ENCODE measurements at regions not wholly inside any gene's neighbourhood (a gene's known extent, or its start where the extent isn't known, plus 50 kb on each side); places are given as distances from the start of the nearest gene placed in this dataset.
"Not testable (repeated sequence)": the region's sequence is repeated elsewhere in the genome, so short reads cannot be mapped to it uniquely, and the experiment has no call there.

DNA sequence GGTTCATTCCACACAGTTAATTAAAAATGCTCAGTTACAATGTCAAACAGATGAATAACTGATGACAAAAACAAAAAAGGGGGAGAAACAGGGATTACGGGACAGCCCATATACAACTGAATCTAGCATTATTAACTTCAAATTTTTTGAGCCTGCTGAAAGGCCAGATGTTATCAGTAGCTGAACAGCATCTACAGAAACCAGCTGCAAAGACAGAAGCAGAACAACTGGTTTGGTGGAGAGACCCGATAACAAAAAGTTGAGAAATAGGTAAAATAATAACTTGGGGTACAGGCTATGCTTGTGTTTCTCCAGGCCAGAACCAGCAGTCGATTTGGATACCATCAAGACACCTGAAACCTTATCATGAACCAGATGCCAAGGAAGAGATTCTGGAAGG, 109.8 kb downstream of the SEPTIN7 start:
- not testable (repeated sequence) for DNase-seq

DNA sequence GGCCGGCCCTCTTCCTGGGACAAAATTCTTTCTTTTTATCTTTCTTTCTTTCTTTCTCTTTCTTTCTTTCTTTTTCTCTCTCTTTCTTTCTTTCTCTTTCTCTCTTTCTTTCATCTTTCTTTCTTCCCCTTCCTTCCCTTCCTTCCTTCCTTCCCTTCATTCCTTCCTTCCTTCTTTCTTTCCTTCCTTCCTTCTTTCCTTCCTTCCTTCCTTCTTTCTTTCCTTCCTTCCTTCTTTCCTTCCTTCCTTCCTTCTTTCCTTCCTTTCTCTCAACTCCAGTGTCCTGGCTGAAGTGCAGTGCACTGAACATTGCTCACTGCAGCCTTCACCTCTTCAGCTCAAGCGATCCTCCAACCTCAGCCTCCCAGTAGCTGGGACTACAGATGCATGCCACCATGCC, 112.5 kb downstream of the SEPTIN7 start:
- not testable (repeated sequence) for DNase-seq

DNA sequence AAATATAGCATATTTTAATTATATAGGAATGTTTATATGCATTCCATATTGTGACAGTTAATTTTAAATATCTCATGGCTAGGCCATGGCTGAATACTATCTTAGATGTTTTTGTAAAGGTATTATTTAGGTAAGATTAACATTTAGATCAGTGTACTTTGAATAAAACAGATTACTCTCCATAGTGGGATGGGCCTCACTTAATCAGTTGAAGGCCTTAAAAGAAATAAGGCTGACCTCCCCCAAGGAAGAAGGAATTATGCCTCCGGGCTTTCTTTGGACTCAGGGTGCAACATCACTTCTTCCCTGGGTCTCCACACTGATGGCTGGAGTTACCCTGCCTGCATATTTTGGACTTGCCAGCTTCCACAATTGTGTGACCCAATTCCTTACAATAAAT, 113.4 kb downstream of the SEPTIN7 start:
- not testable (repeated sequence) for DNase-seq

DNA sequence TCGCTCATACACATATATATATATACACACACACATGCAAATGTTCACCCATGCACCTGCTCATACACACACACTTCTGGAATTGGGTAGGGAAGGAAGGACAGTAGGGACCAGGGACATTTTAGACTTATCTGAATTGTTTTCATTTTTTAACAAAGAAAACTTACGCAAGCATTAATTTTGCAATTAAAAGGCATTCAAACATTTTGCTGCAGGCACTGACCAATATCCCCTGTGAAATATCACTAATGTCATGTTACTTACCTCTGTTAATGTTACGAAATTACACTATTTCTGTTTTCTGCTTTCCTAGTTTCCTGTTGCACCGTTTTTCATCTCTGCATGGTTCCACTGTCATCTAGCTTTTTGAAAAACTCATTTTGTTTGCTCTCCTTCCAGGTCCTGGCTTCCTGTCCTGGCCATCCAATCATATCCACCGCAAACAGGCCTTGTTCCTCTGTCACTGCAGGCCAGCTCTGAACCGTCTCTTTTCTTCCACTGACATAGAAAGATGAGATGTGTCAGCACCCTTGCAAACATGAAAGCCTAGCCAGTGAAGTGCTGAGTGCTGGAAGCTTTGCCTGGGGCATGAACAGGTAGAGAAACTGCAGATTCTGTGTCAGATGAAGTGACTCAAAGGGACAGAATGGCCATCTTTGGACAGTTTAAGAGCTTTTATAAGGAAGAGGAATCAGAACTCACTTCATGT, 114.5 kb downstream of the SEPTIN7 start:
- not testable (repeated sequence) for DNase-seq

DNA sequence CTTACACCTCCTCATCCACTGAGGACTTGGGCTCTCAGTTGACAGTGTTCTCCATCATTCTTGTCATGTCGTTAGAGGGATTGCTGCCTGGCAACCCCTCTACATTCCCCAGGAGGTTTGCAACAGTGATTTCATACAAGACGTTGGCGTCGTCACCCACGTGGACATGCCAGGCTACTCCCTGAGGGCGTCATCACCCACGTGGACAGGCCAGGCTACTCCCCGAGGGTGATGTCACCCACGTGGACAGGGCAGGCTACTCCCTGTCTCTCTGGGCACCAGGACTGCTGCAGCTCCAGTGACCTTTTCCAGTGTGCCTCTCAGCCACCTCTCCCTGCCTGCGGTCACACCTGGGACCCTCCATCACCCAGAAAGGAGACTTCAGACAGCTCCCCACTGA, 117.4 kb downstream of the SEPTIN7 start:
- DNase-seq: not testable (repeated sequence)

DNA sequence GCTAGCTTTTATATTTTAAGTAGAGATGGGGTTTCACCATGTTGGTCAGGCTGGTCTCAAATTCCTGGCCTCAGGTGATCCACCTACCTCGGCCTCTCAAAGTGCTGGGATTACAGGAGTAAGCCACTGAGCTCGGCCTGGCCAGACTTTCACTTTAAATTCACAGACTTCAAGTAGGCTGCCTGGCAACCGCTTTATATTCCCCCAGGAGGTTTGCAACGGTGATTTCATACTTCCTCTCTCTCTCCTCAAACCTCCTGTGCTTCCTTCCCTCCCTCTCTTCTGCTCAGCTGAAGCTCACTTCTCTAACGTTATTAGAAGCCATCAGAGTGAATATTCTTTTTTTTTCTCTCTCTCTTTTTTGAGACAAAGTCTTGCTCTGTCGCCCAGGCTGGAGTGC, 118.8 kb downstream of the SEPTIN7 start:
- peak; percentile 26 for DNase-seq

DNA sequence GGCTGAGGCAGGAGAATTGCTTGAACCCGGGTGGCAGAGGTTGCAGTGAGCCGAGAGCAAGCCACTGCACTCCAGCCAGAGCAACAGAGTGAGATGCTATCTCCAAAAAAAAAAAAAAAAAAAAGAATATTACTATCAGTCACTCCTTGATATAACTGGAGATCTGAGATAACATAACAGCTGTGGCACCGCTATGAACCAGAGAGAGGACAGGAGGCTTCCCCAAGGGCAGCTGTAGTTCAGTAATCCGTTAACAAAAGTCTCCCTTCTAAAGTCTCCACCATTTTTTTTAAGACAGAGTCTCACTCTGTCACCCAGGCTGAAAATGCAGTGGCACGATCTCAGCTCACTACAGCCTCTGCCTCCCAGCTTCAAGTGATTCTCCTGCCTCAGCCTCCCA, 120.5 kb downstream of the SEPTIN7 start:
- DNase-seq: not testable (repeated sequence)

DNA sequence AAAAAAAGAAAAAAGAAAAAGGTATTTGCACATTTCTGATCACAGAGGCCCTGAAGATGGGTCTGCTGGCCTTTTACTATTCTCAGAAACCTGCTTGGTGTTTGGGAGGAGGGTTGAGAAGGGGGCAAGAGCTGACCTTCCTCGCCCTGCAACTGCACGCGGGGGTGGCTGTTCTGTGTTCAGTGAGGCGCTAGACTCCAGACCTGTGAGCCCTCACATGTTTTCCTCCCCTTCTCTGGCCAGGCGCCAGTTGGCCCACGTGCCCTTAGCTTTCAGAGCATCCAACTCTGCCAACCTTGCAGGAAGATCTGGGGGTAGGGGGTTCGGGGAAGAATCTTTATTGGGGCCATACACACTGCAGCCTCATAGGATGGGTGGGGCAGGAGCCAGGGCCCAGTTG, 123.8 kb downstream of the SEPTIN7 start:
- DNase-seq: not testable (repeated sequence)

DNA sequence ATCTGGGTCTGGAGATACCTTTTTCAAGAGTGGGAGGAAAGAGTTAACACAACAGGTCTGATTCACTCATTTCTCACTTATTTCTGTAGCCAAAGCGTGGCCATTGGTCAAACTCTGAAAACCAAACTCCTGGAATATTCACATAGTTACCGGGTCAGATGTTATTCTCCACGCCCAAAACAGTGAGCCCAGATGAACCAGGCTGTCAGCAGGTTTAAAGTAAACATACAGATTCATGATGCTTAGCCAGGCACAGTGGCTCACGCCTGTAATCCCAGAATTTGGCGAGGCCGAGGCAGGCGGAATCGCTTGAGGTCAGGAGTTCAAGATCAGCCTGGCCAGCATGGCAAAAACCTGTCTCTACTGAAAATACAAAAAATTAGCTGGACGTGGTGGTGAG, 126.1 kb downstream of the SEPTIN7 start:
- not testable (repeated sequence) for DNase-seq

DNA sequence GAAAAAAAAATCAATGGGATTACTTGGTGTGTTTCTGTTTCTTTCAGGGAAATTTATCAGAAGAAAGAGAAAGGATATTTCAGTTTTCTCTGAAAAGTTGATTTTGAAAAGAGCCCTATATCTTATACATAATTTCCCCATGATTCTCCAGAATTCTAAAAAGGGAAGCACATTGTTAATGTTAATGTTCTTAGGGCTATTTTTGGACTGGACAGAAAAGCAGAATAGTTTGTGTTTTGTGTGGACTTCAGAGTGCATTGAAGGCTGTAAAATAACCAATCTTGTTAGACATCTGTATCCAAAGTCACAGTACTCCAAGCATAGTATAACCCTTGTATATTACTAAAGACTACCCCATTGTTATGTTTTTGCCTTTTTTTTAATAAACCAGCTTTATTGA, 130.3 kb downstream of the SEPTIN7 start:
- DNase-seq: not testable (repeated sequence)

DNA sequence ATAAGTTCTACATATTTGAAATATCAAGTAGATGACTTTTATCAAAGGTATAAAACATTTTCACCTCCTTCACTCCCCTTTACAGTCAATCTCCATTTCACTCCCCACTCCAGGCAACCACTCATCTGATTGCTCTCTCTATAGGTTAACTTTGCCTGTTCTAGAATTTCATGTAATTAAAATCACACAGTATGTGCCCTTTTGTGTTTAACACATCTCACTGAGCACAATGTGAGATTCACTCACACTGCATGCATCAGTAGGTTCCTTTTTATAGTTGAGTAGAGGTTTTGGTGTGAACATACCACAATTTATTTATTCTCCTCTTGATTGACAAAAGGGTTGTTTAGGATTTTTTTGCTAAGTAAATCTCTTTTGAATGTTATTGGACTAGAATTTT, 130.7 kb downstream of the SEPTIN7 start:
- not testable (repeated sequence) for DNase-seq

DNA sequence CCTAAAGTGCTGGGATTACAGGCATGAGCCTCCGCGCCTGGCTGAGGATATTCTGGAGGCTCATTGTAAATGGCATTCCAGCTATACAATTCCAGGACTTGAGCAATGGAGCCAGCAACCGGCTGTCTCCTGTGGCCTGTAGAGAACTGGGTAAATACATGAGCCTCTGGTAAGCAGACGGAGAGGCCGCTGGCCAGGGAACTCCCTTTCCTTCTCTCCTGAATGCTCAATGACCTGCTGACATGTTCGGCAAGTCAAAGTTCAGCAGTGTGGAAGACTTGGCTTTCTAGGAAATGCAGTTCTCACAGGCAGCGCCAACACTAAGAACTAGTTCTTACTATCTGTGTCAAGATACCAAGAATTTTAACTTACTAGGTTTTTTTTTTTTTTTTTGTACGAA, 139.8 kb downstream of the SEPTIN7 start:
- DNase-seq: not testable (repeated sequence)

DNA sequence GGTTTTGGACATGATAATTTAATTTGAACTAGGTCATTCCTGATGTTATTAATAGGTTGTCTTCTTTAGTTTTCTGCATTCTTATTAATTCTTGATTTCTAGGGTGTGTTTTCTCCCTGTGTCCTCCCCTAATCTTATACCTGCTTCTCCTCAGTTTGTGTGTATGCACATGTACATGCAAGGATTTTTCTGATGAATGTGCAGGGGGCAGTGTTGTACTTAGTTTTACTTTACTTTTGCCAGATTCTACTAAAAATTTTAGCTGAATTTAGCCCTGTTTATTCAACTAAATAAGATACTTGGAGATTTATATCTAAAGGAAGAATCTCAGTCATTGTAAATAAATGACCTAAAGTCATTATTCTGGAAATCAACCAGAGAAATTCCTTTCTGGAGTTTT, 144.8 kb downstream of the SEPTIN7 start:
- not testable (repeated sequence) for DNase-seq

DNA sequence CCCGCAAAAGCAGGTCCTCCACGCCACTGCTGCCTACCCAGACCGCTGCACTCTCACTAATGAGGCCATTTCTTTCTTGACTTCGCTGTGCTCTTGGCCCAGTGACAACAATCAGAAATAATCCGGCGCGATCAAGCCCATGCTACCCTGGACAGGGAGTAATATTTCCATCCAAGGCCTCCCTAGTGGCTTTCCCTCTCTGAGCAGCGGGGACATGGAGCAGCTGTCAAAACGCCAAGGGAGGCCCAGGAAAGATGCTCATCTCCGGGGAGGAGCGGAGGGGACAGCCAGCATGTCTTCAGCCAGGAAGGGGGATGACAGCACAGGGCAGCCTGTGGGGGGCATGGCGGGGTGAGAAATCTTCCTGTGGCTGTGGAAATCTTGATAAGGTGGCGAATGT, 154.9 kb downstream of the SEPTIN7 start:
- not testable (repeated sequence) for DNase-seq

DNA sequence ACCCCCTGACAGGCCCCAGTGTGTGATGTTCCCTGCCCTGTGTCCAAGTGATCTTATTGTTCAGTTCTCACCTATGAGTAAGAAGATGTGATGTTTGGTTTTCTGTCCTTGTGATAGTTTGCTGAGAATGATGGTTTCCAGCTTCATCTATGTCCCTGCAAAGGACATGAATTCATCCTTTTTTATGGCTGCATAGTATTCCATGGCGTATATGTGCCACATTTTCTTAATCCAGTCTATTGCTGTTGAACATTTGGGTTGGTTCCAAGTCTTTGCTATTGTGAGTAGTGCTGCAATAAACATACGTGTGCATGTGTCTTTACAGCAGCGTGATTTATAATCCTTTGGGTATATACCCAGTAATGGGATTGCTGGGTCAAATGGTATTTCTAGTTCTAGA, 156.1 kb downstream of the SEPTIN7 start:
- DNase-seq: not testable (repeated sequence)

DNA sequence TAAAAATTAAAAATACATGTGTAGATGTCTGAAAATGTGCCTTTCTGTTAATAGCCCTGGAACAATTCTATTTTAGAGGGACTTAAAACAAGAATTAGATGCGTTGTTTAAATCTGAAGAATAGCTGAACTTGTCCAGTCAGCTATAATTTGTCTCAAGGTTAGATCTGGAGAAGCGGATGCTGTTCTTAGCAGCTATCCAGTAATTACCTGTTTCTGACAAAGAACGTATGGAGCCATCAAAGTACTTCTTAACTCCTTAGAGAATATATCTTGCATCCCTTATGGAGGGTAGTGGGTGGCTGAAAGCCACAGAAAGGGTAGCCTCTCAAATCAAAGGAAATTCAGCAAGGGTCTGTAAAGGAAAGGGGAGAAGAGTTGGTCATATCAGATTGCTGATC, 160.4 kb downstream of the SEPTIN7 start:
- not testable (repeated sequence) for DNase-seq

DNA sequence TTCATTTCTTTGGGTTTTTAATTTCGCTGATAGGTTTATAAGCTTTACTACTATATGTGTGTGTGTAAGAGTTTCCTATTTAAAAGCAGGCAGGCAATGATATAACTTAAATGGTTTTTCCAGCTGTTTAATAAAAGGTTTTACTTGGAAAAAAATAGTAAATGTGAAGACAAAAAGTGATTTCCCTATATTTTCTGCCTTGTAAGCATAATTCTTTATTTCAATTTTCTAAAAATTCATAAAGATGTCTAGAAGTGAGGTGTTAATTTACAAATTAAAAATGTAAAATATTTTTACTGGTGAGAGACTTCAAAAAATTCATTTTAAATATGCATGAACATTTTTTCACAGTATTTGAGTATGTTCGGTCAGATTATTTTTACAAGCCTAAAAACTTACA, 161.8 kb downstream of the SEPTIN7 start:
- DNase-seq: not testable (repeated sequence)

DNA sequence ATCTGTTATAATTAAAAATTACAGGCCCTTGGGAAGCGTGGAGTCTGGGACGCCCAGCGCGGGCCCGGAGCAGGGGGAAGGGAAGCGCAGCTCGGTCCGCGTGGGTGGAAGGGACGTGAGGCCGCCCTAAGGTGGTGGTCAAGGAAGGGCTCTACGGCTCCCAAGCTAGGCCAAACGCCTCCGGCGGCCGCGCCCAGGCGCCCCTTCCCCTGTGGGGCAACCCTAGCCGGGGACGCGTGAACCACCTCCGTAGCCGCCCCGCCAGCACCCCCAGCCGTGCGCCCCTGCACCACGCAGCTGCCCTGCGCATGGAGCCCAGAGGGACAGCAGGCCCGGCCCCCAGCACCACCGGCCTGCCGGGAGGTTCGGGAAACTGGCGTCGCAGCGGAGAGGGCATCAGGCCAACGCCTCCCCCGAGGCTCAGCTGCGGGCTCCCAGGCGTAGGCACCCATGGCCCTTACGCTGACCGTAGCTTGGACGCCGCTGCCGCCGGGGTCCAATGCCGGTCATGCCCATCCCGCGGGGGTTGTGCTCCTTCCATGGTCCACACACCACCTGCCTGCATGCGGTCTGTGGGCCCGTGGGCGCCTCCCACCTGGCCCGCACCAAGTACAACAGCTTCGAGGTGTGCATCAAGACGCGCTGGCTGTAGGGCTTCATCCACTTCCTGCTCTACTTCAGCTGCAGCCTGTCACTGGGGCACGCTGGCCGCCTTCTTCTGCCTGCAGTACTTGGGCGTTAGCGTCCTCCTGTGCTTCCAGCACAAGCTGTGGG, 166.7 kb downstream of the SEPTIN7 start:
- DNase-seq: no peak

DNA sequence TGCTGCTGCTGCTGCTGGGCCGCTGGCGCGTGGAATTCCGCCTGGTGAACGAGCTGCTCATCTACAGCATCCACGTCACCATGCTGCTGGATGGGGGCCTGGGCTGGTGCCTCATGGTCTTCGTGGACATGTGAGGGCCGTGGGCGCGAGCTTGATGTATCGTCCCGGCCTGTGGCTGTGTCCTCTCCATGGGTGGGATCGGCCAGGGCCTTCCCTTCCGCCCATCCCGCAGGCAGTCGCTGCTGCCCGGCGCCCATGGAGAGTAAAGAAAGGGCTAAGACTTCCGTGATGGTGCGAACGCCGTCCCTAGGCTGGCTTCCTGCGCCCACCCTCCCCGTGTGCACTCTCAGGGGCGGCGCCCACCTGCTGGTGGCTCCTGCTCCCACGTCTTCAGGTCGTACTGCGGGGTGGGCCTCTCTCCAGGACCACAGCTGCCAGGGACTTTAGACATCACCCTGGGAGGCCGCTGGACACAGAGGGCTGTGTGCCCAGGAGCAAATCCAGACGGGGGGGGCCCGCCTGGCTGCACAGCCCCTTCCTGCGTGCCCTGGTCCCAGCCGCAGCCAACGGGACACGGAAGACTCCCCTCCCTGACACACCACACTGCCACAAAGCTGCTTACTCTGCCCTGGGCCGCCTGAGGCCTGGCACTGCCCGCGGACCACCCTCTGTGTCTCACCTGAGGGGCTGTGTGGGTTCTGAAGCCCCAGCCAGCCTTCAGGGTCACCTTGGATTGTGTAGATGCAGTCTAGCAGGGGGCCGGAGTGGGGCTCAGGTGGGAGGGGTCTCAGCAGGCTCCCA, 167.5 kb downstream of the SEPTIN7 start:
- no peak for DNase-seq

DNA sequence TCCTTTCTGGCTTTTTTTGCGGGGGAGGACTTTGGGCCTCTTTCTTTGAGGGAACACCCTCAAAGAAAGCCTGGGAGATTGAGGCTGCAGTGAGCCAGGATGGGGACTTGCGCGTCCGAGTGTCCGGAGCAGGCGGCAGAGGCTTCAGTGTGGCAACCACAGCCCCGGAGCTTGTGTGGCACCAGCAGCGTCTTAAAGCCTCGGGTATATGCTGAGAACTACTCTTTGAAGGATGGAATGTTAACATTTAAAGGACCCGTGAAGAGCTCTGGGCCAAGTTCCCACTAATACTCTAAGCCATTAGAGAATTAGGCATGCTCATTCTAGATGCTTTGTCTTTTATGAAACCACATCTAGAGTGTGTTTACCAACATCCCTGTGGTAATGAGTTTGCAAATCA, 168.2 kb downstream of the SEPTIN7 start:
- DNase-seq: no peak

DNA sequence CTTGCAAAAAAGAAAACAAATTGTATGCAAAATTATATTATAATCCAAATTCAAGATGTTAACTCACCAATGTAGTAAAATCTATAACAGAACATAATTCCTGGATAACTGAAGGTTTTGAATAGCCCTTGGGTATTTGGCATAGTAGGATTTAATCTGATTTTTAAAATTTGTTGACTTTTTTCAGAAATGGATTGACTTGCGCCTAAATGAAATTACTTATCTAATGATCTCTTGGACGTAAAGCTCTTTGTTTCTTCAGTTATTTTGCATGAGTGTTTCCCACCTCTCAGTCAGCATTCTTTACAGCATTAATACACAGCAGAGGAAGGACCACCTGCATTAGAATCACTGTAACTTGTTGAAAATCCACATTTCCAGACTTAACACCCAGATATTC, 169.6 kb downstream of the SEPTIN7 start:
- DNase-seq: no peak

DNA sequence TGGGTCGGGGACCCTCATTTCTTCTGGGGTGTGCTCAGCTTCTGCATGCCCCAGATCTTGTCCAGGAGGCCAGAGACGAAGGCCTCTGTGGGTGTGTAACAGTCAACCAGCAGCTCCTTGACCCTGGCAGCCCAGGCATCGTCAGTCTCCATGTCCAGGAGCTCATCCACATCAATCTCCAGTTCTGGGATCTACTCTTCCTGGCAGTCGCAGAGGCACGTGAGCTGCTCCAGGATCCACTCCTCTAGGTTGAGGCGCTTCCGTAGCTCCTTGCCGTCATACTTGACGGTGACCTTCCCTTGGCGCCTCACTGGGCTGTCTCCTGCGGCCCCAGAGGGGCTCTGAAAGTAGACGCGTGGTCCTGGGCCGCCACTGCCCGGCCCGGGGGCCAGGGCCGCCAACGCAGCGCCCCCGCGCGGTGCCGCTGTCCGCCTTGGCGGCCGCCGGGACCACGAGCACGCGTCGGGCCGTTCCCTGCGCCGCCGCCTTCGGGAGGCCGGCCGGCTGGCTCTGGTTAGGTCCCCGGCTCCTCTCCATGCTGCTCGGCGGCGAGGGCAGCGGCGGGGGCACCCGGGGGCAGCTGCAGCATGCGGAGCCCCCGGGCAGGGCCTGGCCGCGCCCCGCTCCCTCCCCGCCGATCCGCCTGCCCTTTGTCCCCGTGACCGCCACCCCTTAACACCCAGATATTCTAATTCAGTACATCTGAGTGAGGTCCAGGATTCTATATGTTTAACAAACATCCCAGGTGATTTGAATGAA, 170.5 kb downstream of the SEPTIN7 start:
- no peak for DNase-seq
